Gastrocnemius medialis (tissue), 4 donors: ENCODE measurements at regions not wholly inside any gene's neighbourhood (a gene's known extent, or its start where the extent isn't known, plus 50 kb on each side); places are given as distances from the start of the nearest gene placed in this dataset.

ENCODE experiments used
- CTCF ChIP-seq, 5 experiments: fragments of 450-650 bp in 3 of 5; fragments of 200-600 bp in 2 of 5; sonication (generic) in 2 of 5; IDR thresholded peaks in 4 of 5; conservative IDR thresholded peaks in 1 of 5; 1 replicate in 4 of 5; 2 replicates in 1 of 5; pipeline ENCODE4 v1.5.1; 2016 to 2019; ENCODE audit warnings: antibody characterized with exemption in 5 of 5, mild to moderate bottlenecking in 3 of 5, moderate library complexity in 3 of 5
- POLR2A ChIP-seq, 2 donors: fragments of 450-650 bp; IDR thresholded peaks; one replicate each; pipeline ENCODE4 v1.6.1; 2017; ENCODE audit warnings: antibody characterized with exemption in 2 of 2, mild to moderate bottlenecking in 2 of 2, moderate library complexity in 2 of 2

GRCh38 chr5:10059980-10060379 lies 189.7 kb downstream of the ATPSCKMT start:
- TF ChIP-seq CTCF (IDR thresholded peaks at IDR 0.05 in 4 of 5, conservative IDR thresholded peaks at IDR 0.05 in 1 of 5) (no peak), POLR2A (IDR thresholded peaks at IDR 0.05) (no peak)
